K562 (cell line): ENCODE measurements at regions not wholly inside any gene's neighbourhood (a gene's known extent, or its start where the extent isn't known, plus 50 kb on each side); places are given as distances from the start of the nearest gene placed in this dataset.

Experiments used
- ATAC-seq: fragments of 200-7000 bp; cut with Tn5 transposase; 3 replicates; pipeline ENCODE4 v1.9.1; 2020; ENCODE audit warnings: moderate library complexity
- BruUV-seq: library from RNA; stranded (reverse); fragments of 400-500 nt; replicated peaks from 2 replicates; lab custom pipeline; 2021; lab: Mats Ljungman, UMichigan
- CTCF ChIA-PET: fragments of 300-600 bp; formaldehyde crosslinking; extraction: SDS; loops from one replicate; lab custom pipeline; 2021; ENCODE audit warnings: low intra/inter-chr PET ratio; lab: Yijun Ruan, JAX
- POLR2A ChIA-PET: fragments of 300-600, 350-650 bp; sonication (Branson Sonifier 250); formaldehyde crosslinking; extraction: SDS; loops from one replicate; lab custom pipeline; 2021; ENCODE audit warnings: antibody characterized with exemption, inconsistent platforms; lab: Yijun Ruan, JAX
- DNase-seq, 4 experiments: peaks; one replicate each; pipeline versions ENCODE4 v3.0.0 to v3.0.0-alpha.2; 2011 to 2018; ENCODE audit warnings: low spot score in 3 of 4, mixed read lengths in 3 of 4; ENCODE audit errors: extremely low read depth in 1 of 4
- FAIRE-seq: peaks from 2 replicates; lab custom pipeline; 2011; peaks lifted over from hg19 to GRCh38; lab: Jason Lieb, UNC
- H2AFZ ChIP-seq: 2 replicates; pipeline ENCODE4 v1.6.0; 2011; ENCODE audit warnings: low read depth, low read length, control low read depth, inconsistent platforms
- H3K27ac ChIP-seq: fragments of 200-600 bp; 3 replicates; pipeline ENCODE4 v1.8.0; 2011; ENCODE audit warnings: low read depth, mild to moderate bottlenecking, control low read depth, inconsistent platforms, low read length, moderate library complexity, mixed read lengths; ENCODE audit errors: extremely low read depth
- H3K27me3 ChIP-seq, 2 experiments: fragments of 300-600 bp in 1 of 2; 2 replicates in 1 of 2; 3 replicates in 1 of 2; pipeline versions ENCODE4 v1.6.0 to v1.8.0; 2011; ENCODE audit warnings: inconsistent platforms in 2 of 2, low read length in 2 of 2, mild to moderate bottlenecking in 1 of 2, mixed read lengths in 1 of 2, moderate library complexity in 1 of 2; ENCODE audit not compliant: control insufficient read depth in 2 of 2, insufficient read depth in 2 of 2
- H3K36me3 ChIP-seq: fragments of 300-600 bp; 3 replicates; pipeline ENCODE4 v1.8.0; 2011; ENCODE audit warnings: mild to moderate bottlenecking, low read length, inconsistent platforms; ENCODE audit not compliant: control insufficient read depth, insufficient read depth
- H3K4me1 ChIP-seq, 2 experiments: fragments of 200-600 bp in 1 of 2; replicated peaks in 1 of 2; 2 replicates in 1 of 2; 3 replicates in 1 of 2; pipeline versions ENCODE4 v1.5.1 to v1.8.0; 2011; ENCODE audit warnings: inconsistent platforms in 2 of 2, low read length in 2 of 2, mild to moderate bottlenecking in 1 of 2, mixed read lengths in 1 of 2, moderate library complexity in 1 of 2; ENCODE audit not compliant: control insufficient read depth in 2 of 2, insufficient read depth in 2 of 2
- H3K4me2 ChIP-seq: 2 replicates; pipeline ENCODE4 v1.6.1; 2011; ENCODE audit warnings: low read length, control low read depth, inconsistent platforms, mixed read lengths; ENCODE audit not compliant: insufficient read depth
- H3K4me3 ChIP-seq: fragments of 200-600 bp; sonication (generic), shearing (Covaris generic); 2 replicates; pipeline ENCODE4 v1.5.1; 2016; ENCODE audit warnings: control low read depth, inconsistent platforms
- H3K79me2 ChIP-seq: fragments of 200-600 bp; 3 replicates; pipeline ENCODE4 v1.8.0; 2011; ENCODE audit warnings: low read length, inconsistent platforms; ENCODE audit not compliant: control insufficient read depth, insufficient read depth
- H3K9ac ChIP-seq, 2 experiments: 2 replicates each; pipeline versions ENCODE4 v1.6.0 to v1.6.1; 2011; ENCODE audit warnings: low read depth in 2 of 2, low read length in 2 of 2, control low read depth in 1 of 2, inconsistent platforms in 1 of 2, mild to moderate bottlenecking in 1 of 2, mixed read lengths in 1 of 2; ENCODE audit not compliant: insufficient read depth in 1 of 2
- H3K9me1 ChIP-seq: one replicate; pipeline ENCODE4 v1.6.0; 2011; ENCODE audit warnings: inconsistent platforms, mild to moderate bottlenecking, low read length, moderate library complexity; ENCODE audit not compliant: control insufficient read depth, insufficient read depth
- H3K9me3 ChIP-seq: replicated peaks from 2 replicates; pipeline ENCODE4 v1.5.1; 2011; ENCODE audit warnings: low read depth, low read length, inconsistent platforms; ENCODE audit not compliant: control insufficient read depth, insufficient read depth
- H4K20me1 ChIP-seq: replicated peaks from 2 replicates; pipeline ENCODE4 v1.6.1; 2011; ENCODE audit warnings: low read length, inconsistent platforms, mixed read lengths; ENCODE audit not compliant: control insufficient read depth, insufficient read depth
- CEBPB ChIP-seq: fragments of 450-650 bp; IDR thresholded peaks from 2 replicates; pipeline ENCODE4 v1.6.1; 2016; ENCODE audit warnings: missing genetic modification characterization, missing compliant biosample characterization
- CEBPG ChIP-seq, 3 experiments: fragments of 200-800 bp in 1 of 3; sonication (Bioruptor generic) in 1 of 3; sonication (generic) in 1 of 3; formaldehyde crosslinking in 1 of 3; IDR thresholded peaks in 2 of 3; conservative IDR thresholded peaks in 1 of 3; 2 replicates each; pipeline versions ENCODE4 v1.6.1 to v1.8.0; 2016 to 2022; ENCODE audit warnings: missing compliant biosample characterization in 2 of 3, missing genetic modification characterization in 2 of 3, mild to moderate bottlenecking in 1 of 3, missing genetic modification reagents in 1 of 3
- CHD1 ChIP-seq: fragments of 200-600 bp; sonication (generic); IDR thresholded peaks from one replicate; pipeline ENCODE4 v1.6.1; 2012; ENCODE audit warnings: mild to moderate bottlenecking, moderate library complexity, low read length, inconsistent platforms
- GATAD2A ChIP-seq: fragments of 450-650 bp; IDR thresholded peaks from 2 replicates; pipeline ENCODE4 v1.6.1; 2017
- HDAC1 ChIP-seq, 2 experiments: fragments of 450-650 bp; IDR thresholded peaks; 2 replicates each; pipeline ENCODE4 v1.6.1; 2016 to 2017; ENCODE audit warnings: inconsistent platforms in 1 of 2, mild to moderate bottlenecking in 1 of 2, moderate library complexity in 1 of 2
- L3MBTL2 ChIP-seq: fragments of 450-650 bp; IDR thresholded peaks from 2 replicates; pipeline ENCODE4 v1.6.1; 2016; ENCODE audit warnings: mild to moderate bottlenecking, moderate library complexity
- WGBS: fragments of 100-300 bp; shearing (Covaris generic); methylation state at CpG from one replicate; pipeline ENCODE4 v1.1.6; 2016; ENCODE audit warnings: low coverage, mixed read lengths; ENCODE audit not compliant: insufficient coverage; ENCODE audit errors: missing lambda C conversion rate; 5-methylcytosine and 5-hydroxymethylcytosine counted together
- in situ Hi-C: fragments of 300-500 bp; cut with MboI; formaldehyde crosslinking; loops from 4 replicates; pipeline ENCODE4 v1.15.0; 2018; ENCODE audit warnings: inconsistent platforms, mixed read lengths
- intact Hi-C: fragments of 100-400 bp; cut with micrococcal nuclease; formaldehyde crosslinking; loops from 2 replicates; pipeline ENCODE4 v1.14.2; 2022
- TF ChIP-seq, protein P1 (sequence below), 3 experiments: fragments of 200-800 bp in 1 of 3; sonication (Bioruptor generic) in 1 of 3; sonication (generic) in 1 of 3; formaldehyde crosslinking in 1 of 3; IDR thresholded peaks; 2 replicates each; pipeline versions ENCODE4 v1.6.1 to v1.8.0; 2016 to 2022; ENCODE audit warnings: mild to moderate bottlenecking in 2 of 3, missing compliant biosample characterization in 2 of 3, missing genetic modification characterization in 2 of 3, missing genetic modification reagents in 1 of 3
- TF ChIP-seq, protein P2 (sequence below): sonication (generic); formaldehyde crosslinking; IDR thresholded peaks from 2 replicates; pipeline ENCODE4 v1.8.0; 2022; ENCODE audit warnings: missing genetic modification reagents, mild to moderate bottlenecking, borderline replicate concordance

DNA sequence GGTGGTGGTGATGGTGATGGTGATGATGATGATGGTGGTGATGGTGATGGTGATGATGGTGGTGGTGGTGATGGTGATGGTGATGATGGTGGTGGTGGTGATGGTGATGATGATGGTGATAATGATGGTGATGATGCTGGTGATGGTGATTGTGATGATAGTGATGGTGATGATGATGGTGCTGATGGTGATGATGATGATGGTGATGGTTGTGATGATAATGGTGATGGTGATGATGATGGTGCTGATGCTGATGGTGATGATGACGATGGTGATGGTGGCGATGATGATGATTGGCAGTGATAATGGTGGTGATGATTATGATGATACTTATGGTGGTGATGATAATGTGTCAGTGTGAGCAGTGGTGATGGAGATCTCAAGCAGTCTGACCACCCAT lies 90.8 kb upstream of the FOXF1 start:
- no peak overlapping the region for H2AFZ ChIP-seq
- no peak overlapping the region for H3K9ac ChIP-seq
- no peaks in the 10 kb centered on the region for H3K9me3 ChIP-seq
- H3K27me3 ChIP-seq = peaks cover 2 to 3% of the 10 kb centered on the region in 2 experiments; a peak in 4 of 5 replicates
- ATAC-seq (no peak), FAIRE-seq (no peak), DNase-seq (no peak)
- H3K4me2 ChIP-seq = no peak overlapping the region
- no peak overlapping the region for H3K27ac ChIP-seq
- no peaks in the 10 kb centered on the region for H4K20me1 ChIP-seq
- no peaks in the 10 kb centered on the region for H3K4me1 ChIP-seq
- in situ Hi-C loops (no loop called here), intact Hi-C loops (no loop called here)
- ChIA-PET CTCF (interaction anchor here (0.6 kb wide), 1 partner anchor 232 kb away, joined by 3 read pairs; no protein-coding TSS in a partner anchor), POLR2A (interaction anchor here (0.7 kb wide), 1 partner anchor 16 kb away, joined by 3 read pairs; no protein-coding TSS in a partner anchor)
- H3K36me3 ChIP-seq = no peaks in the 10 kb centered on the region
- H3K9me1 ChIP-seq = no peaks in the 10 kb centered on the region
- BruUV-seq = no TSS peak
- no peaks in the 10 kb centered on the region for H3K79me2 ChIP-seq
- H3K4me3 ChIP-seq = no peak overlapping the region
- WGBS = 0% methylated on average over 2 of the region's 2 CpGs
- peak in 1 of 2 experiments; percentile 20; a peak in 1 of 4 replicates for TF ChIP-seq HDAC1 (IDR thresholded peaks at IDR 0.05)
- TF ChIP-seq, protein P1, sequence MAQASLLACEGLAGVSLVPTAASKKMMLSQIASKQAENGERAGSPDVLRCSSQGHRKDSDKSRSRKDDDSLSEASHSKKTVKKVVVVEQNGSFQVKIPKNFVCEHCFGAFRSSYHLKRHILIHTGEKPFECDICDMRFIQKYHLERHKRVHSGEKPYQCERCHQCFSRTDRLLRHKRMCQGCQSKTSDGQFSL (CRISPR knock-in tag; IDR thresholded peaks at IDR 0.05) = no peak
- TF ChIP-seq, protein P1 (tag; IDR thresholded peaks at IDR 0.05) = no peak

DNA sequence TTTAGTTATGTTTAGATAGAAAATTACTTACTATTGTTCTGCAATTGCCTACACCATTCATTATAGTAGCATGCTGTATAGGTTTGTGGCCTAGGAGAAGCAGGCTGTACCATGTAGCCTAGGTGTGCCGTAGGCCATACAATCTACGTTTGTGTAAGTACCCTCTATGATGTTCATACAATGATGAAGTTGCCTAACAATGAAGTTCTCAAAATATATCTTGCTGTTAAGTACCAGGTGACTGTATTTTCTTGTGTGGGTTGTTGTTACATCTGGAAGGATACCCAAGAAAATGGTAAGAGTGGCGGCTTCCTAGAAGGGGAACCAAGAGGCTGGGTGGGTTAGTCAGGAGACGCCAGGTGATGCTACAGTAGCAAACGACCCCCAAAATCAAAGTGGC lies 88.3 kb upstream of the FOXF1 start:
- Histone ChIP-seq H2AFZ (no peak overlapping the region), H3K79me2 (no peaks in the 10 kb centered on the region), H3K4me3 (no peak overlapping the region), H3K27me3 (peaks cover 3 to 23% of the 10 kb centered on the region in 2 experiments; a peak in 4 of 5 replicates), H3K9ac (no peak overlapping the region), H3K4me2 (no peak overlapping the region), H3K36me3 (no peaks in the 10 kb centered on the region)
- WGBS = 2% methylated on average over 5 of the region's 5 CpGs
- POLR2A ChIA-PET = interaction anchor here (0.6 kb wide), 1 partner anchor 16 kb away, joined by 3 read pairs; no protein-coding TSS in a partner anchor
- no peak for DNase-seq
- intact Hi-C loops = no loop called here
- no TSS peak for BruUV-seq
- TF ChIP-seq CHD1 = no peak
- peak; percentile 63 for TF ChIP-seq CEBPB (tag)
- TF ChIP-seq L3MBTL2 = no peak
- TF ChIP-seq CEBPG (CRISPR knock-in tag; IDR thresholded peaks at IDR 0.05) = no peak
- TF ChIP-seq CEBPG (tag; conservative IDR thresholded peaks at IDR 0.05 in 1 of 2, IDR thresholded peaks at IDR 0.05 in 1 of 2) = peak; percentile 34 to 54; a peak in 1 of 4 replicates
- TF ChIP-seq, protein P2, sequence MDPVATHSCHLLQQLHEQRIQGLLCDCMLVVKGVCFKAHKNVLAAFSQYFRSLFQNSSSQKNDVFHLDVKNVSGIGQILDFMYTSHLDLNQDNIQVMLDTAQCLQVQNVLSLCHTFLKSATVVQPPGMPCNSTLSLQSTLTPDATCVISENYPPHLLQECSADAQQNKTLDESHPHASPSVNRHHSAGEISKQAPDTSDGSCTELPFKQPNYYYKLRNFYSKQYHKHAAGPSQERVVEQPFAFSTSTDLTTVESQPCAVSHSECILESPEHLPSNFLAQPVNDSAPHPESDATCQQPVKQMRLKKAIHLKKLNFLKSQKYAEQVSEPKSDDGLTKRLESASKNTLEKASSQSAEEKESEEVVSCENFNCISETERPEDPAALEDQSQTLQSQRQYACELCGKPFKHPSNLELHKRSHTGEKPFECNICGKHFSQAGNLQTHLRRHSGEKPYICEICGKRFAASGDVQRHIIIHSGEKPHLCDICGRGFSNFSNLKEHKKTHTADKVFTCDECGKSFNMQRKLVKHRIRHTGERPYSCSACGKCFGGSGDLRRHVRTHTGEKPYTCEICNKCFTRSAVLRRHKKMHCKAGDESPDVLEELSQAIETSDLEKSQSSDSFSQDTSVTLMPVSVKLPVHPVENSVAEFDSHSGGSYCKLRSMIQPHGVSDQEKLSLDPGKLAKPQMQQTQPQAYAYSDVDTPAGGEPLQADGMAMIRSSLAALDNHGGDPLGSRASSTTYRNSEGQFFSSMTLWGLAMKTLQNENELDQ (CRISPR knock-in tag) = no peak
- TF ChIP-seq GATAD2A = no peak
- TF ChIP-seq, all 486 proteins: peak for 2
- no peaks in the 10 kb centered on the region for H4K20me1 ChIP-seq
- no peak overlapping the region for H3K27ac ChIP-seq
- in situ Hi-C loops = no loop called here
- CTCF ChIA-PET = no interaction called here
- FAIRE-seq = no peak
- no peak for ATAC-seq
- no peaks in the 10 kb centered on the region for H3K4me1 ChIP-seq
- H3K9me3 ChIP-seq = no peaks in the 10 kb centered on the region
- no peaks in the 10 kb centered on the region for H3K9me1 ChIP-seq
